Sciatic nerve (tissue), 2 donors: ENCODE measurements at regions not wholly inside any gene's neighbourhood (a gene's known extent, or its start where the extent isn't known, plus 50 kb on each side); places are given as distances from the start of the nearest gene placed in this dataset.
A peak's percentile ranks its signal among the peaks of the same experiment; 100 is the strongest.

Source experiments
- ATAC-seq: fragments of 200-7000 bp; cut with Tn5 transposase; one replicate; pipeline ENCODE4 v1.9.1; 2020; ENCODE audit warnings: mild to moderate bottlenecking, moderate library complexity
- DNase-seq: peaks from one replicate; pipeline ENCODE4 v3.0.0-alpha.2; 2020; ENCODE audit warnings: low spot score
- intact Hi-C: fragments of 100-400 bp; cut with DNase I; formaldehyde crosslinking; loops from one replicate; pipeline ENCODE4 v1.14.2; 2022
- donor health status: DM: no; HTN: no; CAD: no.
- donor health status: DM: no; HTN: no; CAD: no.

DNA sequence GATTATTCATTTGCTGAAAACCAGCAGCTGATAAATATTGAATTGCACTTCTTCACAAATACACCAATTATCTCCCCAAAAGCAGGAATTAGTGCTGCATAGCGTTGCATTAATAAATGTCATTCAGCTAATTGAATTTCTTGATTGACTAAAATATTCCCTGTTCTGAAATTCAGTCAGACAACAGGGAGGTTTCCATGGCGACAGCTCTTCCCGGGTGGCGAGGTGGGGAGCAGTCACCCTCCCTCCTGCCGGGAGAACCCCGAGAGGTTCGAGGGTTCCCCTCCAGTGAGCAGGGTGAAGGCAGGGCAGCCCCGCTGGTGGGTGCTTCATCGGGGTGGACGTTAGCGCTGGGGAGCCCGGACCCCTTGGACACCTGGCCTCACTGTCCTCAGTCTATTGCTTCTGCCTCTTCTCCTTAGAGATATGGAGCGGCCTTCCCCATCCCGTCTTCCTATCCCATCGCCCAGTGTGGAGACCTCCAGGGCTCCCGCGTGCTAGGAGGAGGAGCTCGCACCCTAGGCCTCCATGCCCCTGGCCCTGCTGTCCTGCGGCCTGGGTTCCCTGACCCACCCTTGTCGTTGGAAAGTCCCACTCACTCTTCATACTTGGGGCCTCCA is 983.5 kb downstream of the BRD1 start:
- ATAC-seq (no peak), DNase-seq (no peak)
- intact Hi-C loops = no loop called here

DNA sequence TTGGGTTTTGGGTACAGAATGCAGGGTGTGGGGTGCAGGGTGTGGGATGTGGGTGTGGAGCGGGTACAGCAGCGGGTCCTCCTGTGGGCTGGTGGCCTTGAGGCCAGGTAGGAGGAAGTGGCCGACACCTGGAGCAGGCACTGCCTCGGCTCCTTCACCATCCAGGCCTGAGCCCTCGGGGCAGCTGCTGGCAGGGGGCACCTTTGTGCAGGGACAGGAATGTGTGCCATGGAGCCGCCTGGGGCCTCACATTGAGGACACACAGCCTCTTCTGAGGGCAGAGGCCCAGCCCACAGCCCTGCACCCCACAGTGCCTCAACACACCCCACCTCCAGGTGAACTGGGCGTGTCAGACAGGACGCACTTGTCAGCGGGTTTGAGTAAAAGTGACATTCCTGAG is 984.0 kb downstream of the BRD1 start:
- no peak for ATAC-seq
- no peak for DNase-seq
- intact Hi-C loops = no loop called here

DNA sequence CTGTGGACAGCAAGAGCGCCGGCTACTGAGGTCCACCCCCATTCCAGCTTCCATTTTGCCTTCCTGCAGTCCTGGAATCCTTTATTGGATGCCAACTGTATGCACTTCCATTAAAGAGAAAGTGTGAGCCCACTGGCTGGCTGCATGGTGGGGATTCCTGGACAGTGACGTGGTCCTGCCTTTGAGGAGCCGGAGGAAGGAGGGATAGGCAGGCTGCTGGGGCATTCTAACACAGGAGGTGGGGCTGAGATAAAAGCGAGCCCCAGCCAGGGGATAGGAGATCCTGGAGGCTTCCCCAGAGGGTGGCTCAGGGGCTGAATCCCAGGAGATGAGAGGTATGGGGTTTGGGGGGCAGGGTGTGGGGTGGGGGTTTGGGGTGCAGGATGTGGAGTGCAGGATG is 984.7 kb downstream of the BRD1 start:
- intact Hi-C loops = no loop called here
- ATAC-seq (no peak), DNase-seq (no peak)

DNA sequence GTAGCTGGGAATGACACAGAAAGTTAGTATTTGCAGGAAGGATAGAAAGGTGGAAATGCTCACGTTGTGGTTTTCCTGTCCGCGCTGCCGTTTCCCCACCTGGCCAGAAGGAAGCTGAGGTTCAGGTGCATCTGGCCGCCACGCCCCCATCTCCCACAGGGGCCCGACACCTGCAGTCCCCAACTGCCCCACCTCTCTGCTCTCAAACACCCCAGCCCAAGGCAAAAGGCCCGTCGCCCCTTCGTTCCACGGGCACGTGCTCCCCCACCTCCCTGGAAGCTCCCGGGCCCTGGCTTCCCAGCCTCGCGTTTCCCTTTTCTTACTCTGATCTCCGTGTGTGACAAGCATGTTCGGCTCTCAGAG is 985.1 kb downstream of the BRD1 start:
- intact Hi-C loops = no loop called here
- DNase-seq (no peak), ATAC-seq (no peak)

DNA sequence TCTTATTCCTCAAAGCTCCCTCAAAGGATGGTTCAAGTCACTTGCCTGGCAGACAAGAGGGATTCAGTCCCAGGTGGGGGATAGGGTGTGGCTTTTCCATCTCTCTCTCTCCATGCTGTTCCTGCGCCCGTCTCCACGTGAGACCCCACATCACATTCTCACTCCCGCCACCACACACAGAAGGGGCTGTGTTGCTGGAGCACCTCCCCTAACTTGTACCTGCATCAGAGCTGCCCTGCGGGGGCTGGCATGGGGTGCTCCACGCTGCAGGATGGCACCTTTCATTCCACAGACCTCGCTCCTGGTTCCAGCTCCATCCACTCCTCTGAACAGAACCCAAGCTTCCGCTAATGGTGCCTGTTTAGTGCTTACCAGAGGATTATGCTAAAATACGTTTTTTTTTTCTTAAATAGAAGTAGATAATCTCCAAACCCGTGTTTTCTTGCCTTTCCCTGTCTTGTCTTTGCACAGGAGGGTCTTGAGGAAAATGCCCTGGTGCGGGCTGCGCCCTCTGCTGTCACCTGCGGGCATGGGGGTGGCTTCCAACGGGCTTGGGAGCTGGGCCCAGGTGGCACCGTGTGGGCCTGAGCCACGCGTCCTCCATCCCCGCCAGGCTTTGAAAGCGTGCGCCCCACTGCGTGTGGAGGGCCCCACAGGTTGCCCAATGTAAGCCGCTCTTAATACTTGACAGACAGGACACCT is 985.6 kb downstream of the BRD1 start:
- intact Hi-C loops = no loop called here
- DNase-seq (no peak), ATAC-seq (no peak)

DNA sequence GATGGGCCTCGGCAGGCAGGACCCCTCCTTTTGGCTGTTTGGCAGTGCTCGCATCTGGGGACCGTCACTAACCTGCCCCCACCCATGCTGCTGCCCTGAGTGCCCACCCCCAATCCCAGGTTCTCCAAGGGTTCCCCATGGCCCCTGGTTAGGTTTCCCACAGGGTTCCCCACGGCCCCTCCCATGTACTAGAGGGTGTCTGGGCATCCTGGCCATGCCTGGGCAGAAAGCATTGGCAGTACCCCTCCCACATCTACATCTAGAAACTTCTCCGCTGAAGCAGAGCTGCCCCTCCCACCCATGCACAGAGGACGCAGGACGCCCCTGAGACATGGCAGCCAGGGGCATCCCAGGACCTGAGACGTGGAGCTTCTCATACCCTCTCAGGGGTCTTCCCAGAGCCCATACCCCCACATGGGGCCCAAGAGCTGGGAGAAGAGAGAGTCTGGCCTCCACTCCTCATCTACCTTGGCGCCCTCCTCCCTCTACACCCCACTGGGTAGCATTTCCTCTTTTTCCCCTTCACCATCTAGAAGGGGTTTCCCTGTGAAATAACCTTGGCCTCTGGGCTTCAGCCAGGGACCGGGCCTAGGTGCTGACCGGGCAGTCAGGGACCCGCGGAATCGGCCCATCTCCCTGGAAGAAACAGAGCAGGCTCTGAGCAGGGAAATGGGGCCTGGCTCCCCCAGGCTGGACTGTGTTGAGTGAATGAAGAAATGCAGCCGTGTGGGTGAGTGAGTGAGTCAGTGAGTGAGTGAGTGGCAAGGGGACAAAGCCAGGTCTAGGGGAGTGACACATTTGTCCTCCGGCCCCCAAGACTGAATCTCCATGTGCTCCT is 987.3 kb downstream of the BRD1 start:
- no peak for ATAC-seq
- intact Hi-C loops = no loop called here
- DNase-seq = peak; percentile 42

DNA sequence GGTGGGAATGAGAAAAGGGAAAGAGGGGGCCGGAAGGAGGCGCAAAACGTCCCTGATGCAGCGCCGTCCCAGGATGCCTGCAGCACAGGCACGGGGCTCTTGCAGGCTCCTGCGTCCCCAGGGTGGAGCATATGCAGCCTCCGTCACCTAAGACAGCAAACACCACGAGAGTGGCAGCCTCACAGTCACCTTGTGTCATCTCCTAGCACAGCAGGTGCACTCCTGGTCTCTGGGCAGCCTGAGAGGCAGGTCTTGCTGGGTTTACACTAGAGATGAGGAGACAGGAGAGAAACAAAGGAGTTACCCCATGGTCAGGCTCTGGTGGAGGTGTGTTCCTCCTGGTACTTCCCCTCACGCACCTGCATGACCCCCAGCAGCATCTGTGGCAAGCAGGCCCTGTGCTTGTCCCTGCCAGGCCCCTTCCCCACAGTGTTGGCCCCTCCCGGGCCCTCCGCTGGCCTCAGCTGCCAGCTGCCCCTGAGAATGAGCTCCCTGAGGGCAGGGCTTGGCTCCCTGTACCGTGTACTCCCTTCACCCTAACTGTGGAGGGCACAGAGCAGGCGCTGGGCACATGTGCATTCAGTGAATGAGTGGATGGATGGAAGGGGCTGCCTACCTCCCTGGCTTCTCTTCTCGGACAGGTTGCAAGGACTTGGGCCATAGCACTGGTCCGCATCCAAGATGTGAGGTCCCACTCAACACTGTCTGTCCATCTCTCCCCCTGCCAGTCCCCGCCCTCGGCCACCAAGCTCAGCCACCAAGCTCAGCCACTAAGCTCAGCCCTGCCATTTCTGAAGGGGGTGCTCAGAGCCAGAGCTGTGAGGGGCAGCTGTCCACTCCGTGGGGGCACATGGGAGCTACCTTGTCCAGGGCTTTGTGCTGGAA is 988.6 kb downstream of the BRD1 start:
- peak; percentile 39 for DNase-seq
- no peak for ATAC-seq
- intact Hi-C loops = no loop called here

DNA sequence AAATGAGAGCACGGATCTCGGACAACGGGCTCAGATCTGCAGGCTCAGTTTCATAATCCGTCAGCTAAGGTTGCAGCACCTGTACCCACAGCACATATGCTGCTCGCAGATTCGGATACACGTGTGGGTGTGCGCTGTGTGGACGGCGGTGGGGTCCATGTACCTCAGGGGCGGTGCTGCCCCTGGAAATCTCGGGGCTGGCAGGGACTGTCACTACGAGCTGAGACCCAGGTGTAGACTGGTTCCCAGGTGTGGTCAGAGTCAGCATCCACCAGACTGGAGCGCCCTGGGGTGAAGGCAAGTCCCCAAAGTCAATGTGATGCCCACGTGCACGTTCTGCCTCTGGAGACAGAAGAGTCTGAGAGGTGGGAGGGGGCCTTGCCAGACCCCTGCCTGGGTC is 989.3 kb downstream of the BRD1 start:
- ATAC-seq (no peak), DNase-seq (no peak)
- intact Hi-C loops = no loop called here

DNA sequence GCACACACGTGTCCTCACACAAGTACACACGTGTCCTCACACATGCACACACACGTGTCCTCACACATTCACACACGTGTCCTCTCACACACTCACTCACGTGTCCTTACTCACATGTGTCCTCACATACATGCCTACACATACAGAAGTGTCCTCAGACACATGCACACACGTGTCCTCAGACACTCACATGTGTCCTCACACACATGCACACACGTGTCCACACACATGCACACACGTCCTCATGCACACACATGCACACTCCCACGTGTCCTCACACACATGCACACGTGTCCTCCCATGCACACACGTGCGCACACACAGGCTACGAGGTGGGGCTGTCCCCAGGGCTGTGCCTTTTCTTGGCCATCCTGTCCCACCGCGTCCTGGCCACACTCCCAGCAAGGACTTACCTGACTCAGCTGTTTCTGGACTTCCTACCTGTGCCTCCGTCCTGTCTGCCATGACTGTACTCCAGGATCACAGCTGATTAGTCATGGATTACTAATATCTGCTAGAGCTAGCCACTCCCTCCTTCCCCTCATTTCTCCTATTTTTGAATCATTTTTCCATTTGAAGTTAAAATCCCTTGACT is 990.2 kb downstream of the BRD1 start:
- intact Hi-C loops = no loop called here
- DNase-seq = no peak

DNA sequence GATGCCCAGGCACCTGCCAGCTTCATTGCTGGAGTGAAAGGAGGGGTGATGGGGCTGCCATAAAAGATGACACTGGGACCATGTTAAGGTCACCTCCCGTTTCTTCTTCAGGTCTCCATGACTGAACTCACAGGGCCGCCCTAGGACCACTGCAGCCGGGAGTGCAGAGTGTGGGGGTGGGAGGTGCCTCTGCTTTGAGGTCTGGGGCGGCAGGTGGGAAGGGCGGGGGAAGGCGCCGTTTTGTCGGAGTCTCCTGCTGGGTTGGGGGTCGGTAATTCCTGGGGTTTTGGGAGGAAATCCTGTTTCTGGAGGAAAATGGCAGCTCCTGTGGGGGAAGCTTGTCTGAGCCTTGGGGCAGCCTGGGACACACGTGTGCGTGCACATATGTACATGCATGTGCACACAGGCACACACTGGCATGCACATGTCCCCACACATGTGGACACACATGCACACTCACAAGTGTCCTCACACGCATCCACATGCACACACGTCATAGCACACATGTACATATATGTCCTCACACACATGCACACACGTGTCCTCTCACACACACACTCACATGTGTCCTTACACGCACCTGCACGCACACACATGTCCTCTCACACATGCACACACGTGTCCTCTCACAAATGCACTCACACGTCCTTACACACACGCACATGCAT is 990.9 kb downstream of the BRD1 start:
- ATAC-seq = no peak
- intact Hi-C loops = no loop called here
- DNase-seq = no peak

More for the DNA sequence above, 990.2 kb downstream of the BRD1 start:
- ATAC-seq = no peak

DNA sequence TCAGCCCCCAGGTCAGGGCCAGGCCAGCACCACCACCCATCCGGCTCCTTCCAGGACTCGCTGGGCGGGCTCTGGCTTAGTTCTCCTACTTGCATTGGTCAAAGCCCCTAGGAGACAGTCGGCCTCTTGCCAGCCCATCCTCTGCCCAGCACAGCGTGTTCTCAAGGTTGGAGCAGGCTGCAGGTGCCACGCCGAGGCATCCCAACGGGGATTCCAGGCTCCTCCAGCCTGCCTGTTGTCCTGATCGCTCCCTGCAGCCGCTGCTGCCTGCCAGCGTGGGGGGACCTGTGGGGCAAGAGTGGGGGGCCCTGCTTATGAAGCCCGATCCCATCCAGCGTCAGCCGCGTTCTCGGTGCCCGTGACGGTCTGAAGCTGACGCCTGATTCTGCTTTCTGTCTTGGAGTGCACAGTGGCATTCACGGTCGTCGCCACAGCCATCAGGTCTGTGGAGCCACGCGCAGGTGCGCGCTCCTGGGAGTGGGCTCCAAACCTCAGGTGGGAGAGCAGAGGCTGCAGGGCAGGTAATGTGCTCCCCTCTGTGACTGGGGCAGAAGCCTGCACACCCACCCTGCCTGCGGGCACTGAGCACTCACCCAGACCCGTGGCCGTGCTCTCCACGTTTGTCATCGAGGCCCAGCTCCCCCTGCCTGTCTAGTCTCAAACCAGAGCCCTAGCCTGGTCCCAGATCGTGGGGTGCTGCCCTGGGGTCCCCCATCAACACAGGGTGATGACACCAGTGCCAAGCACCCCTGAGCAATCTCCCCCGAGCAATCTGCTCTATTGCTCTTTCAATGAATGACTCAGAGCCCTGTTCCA is 991.6 kb downstream of the BRD1 start:
- intact Hi-C loops = no loop called here
- DNase-seq = peak; percentile 54
- no peak for ATAC-seq

DNA sequence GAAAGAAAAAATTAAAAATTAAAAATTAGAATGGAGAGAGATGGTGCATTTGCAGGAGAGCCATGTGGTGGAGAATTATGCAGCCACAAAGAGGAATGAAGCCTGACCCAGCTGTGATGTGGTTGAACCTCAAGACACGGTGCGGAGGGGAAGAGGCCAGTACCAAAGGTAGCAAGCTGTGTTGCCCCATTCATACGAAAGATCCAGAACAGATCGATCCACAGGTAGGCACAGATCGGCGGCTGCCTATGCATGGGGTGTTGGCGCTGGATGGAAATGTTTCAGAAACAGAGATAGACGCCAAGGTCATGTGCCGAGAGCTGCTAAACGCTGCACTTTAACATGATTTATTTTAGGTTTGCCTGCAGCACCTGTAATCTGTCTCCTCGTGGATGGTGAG is 992.3 kb downstream of the BRD1 start:
- ATAC-seq = no peak
- no peak for DNase-seq
- intact Hi-C loops = no loop called here

DNA sequence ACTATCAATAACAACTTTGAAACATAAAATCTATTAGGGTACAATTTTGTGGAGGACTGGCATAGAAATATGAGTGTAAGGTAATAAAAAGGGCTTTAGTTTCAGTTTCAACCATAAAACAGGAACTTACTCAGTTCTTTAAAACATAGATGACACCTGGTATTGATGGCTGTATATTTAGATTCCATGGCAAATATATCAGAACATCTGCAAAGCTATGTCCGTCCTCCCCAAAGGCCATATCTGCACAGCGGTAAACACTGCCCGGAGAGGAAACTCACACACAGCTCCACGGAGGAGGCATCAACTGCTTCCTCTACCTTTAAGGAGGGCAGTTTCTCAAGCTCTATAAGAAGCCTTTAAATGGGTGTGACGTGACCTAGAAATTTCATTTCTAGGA is 993.3 kb downstream of the BRD1 start:
- intact Hi-C loops = no loop called here
- no peak for DNase-seq

DNA sequence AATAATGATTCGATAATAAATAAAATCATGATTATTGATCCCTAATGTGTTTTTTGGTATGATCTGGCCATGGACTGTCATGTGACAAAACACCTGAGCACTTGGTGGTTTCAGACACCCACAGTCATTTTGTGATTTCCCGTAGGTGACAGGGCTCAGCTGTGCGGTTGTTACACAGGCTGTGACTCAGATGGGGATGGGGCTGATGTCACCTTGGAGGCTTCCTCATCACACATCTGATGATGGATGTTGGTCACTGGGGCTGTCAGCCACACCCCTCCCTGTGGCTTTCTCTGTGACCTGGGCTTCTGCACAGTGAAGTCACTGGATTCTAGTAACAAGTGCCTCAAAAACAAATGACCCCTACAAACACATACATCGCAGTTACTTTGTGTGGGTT is 995.1 kb downstream of the BRD1 start:
- ATAC-seq (no peak), DNase-seq (no peak)
- intact Hi-C loops = no loop called here

More for the DNA sequence above, 993.3 kb downstream of the BRD1 start:
- no peak for ATAC-seq

DNA sequence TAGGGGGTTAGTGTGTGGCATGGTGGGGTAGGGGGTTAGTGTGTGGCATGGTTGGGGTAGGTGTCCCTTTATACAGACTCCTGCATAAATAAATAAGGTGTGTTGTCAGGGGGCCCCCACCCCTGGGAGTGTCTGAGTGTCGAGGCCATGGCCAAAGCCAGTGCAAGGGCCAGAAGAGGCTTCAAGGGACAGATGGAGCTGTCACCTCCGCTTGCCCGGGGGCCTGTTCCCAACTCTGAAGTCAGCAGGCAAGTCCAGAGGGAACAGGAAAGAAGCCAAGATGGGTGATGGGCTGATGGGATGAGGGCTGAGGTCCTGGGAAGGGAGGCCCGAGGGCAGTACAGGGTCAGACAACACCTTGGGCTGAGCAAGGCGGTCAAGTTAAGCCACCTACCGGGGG is 997.8 kb downstream of the BRD1 start:
- intact Hi-C loops = no loop called here
- no peak for DNase-seq
- ATAC-seq = no peak

DNA sequence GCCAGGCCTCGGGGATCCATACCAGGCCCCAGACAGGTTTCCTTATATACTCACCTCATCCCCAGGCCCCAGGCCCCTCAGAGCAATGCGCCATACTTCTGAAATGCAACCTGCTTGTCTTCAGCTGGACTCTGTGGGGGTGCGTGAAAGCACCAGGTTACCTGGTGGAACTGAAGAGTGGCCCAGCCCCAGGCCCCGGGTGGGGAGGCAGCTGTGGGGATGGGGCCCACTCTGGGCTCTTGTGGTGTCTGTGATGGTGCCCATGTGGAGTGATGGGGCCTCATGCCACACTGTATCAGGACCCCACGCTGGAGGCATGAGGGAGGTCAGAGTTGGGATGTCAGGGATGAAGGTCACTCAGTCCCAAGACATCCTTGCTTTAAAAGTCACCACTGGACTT is 999.0 kb downstream of the BRD1 start:
- peak; percentile 32 for DNase-seq
- no peak for ATAC-seq
- intact Hi-C loops = no loop called here

DNA sequence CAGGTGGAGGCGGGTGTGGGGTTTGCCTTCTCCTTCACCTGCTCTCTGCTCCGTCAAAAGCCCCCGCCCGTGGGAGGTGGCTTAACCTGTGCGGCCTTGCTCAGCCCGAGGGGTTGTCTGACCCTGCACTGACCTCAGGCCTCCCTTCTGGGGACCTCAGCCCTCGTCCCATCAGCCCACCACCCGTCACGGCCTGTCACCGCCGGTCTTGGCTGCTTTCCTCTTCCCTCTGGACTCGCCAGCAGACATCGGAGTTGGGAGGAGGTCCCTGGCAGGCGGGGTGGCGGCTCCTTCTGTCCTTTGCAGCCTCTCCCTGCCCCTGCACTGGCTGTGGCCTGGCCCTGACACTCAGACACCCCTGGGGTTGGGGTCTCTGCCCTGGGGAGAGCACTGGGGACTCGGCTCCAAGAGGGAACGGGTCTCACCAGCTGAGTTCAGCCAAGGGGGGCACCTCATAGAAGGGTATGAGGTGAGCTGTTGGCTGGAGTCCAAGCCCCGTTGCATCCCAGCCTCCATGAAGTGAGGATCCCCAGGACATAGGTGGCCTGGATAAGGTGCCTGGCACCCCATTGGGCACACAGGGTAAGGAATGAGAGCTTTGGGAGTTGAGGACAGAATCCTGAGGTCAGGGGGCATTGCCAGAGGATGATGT is 999.6 kb downstream of the BRD1 start:
- DNase-seq = peak; percentile 51
- no peak for ATAC-seq
- intact Hi-C loops = no loop called here
